AG04450 (cell line): ENCODE measurements at regions not wholly inside any gene's neighbourhood (a gene's known extent, or its start where the extent isn't known, plus 50 kb on each side); places are given as distances from the start of the nearest gene placed in this dataset.

ENCODE experiments used
- CTCF ChIA-PET: fragments of 300-600, 350-600 bp; formaldehyde crosslinking; extraction: SDS; loops from one replicate; lab custom pipeline; 2022; ENCODE audit warnings: antibody characterized with exemption, inconsistent platforms; lab: Charles Lee
- POLR2A ChIA-PET: fragments of 350-600 bp; formaldehyde crosslinking; extraction: SDS; loops from one replicate; lab custom pipeline; 2021; ENCODE audit warnings: antibody characterized with exemption, inconsistent platforms; lab: Yijun Ruan, JAX
- DNase-seq: peaks from one replicate; pipeline ENCODE4 v3.0.0-alpha.2; 2011; ENCODE audit warnings: low read depth, low spot score
- H3K27ac ChIP-seq: one replicate; pipeline ENCODE4 v1.5.1; 2012; ENCODE audit warnings: low read depth, low read length, control low read depth
- H3K27me3 ChIP-seq: one replicate; pipeline ENCODE4 v1.6.0; 2012; ENCODE audit warnings: low read length; ENCODE audit not compliant: control insufficient read depth, insufficient read depth
- H3K4me3 ChIP-seq: 2 replicates; pipeline ENCODE4 v1.5.1; 2011; ENCODE audit warnings: mild to moderate bottlenecking, low read depth, low read length, control low read depth
- H3K9me3 ChIP-seq: 2 replicates; pipeline ENCODE4 v1.5.1; 2012; ENCODE audit warnings: low read length; ENCODE audit not compliant: control insufficient read depth, insufficient read depth
- CTCF ChIP-seq: IDR thresholded peaks from 2 replicates; pipeline ENCODE4 v1.5.1; 2011; ENCODE audit warnings: low read depth, low read length, control low read depth, inconsistent platforms

DNA sequence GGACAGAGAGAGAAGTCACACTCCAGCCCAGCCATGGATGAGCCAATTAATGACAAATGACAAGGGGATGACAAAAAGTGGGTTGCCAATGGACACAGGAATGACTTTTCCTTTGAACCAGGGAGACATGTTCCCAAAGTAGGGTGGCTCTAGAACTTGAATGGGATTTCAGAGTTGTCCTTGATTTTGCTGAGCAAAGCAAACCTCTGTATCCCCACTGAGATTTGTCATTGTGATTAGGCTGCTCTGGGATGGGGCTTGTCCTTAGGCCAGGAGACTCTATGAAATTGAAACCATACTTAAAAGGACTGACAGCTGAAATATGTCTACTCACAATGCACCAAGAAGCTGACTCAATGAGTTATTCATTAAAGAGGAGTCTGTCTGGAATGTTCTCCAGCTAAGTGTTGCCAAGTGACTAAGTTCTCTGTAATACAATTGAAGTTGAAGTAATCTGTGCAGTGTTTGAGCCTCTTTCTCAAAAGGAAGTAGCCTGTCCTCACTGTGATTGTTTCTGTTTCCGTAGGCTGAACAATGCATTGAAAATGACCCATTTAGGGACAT is 69.0 kb upstream of the PCDH9 start:
- peak; percentile 38 for DNase-seq
- H3K4me3 ChIP-seq: no peak overlapping the region
- no peaks in the 10 kb centered on the region for H3K27me3 ChIP-seq
- POLR2A ChIA-PET: no interaction called here
- TF ChIP-seq CTCF: no peak
- CTCF ChIA-PET: interaction anchor here (1.0 kb wide), 1 partner anchor 1661 kb away, joined by 3 read pairs; no protein-coding TSS in a partner anchor
- no peaks in the 10 kb centered on the region for H3K9me3 ChIP-seq
- peak overlapping the region; percentile 71 for H3K27ac ChIP-seq

DNA sequence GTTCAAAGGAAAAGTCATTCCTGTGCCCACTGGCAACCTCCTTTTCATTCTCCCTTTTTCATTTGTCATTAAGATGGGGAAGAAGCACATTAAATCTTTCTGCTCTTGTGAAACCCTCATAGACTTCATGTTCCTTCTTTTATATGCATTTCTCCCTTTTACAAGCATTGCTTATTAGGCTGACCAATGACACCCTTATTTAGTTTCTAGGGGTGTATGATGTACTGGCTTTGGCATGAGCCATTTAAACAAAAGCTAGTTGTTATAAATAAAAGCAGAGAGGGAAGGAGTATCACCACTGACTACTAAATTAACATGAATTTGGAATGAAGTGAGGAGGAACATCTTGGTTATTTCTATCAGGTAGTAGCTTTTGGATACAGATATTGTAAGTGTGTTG is 68.2 kb upstream of the PCDH9 start:
- H3K4me3 ChIP-seq: no peak overlapping the region
- H3K9me3 ChIP-seq: no peaks in the 10 kb centered on the region
- TF ChIP-seq CTCF: no peak
- POLR2A ChIA-PET: no interaction called here
- CTCF ChIA-PET: no interaction called here
- no peaks in the 10 kb centered on the region for H3K27me3 ChIP-seq
- H3K27ac ChIP-seq: no peak overlapping the region
- DNase-seq: no peak

- no peak for TF ChIP-seq CTCF
- Histone ChIP-seq H3K9me3 (no peaks in the 10 kb centered on the region), H3K4me3 (no peak overlapping the region), H3K27ac (no peak overlapping the region), H3K27me3 (no peaks in the 10 kb centered on the region)
- CTCF ChIA-PET: no interaction called here
- no peak for DNase-seq
- POLR2A ChIA-PET: no interaction called here
Measured at GRCh38 chr13:67296511-67296910, 66.4 kb upstream of the PCDH9 start.

GRCh38 chr13:67292886-67293285 is 62.8 kb upstream of the PCDH9 start:
- TF ChIP-seq CTCF: no peak
- DNase-seq: no peak
- no peaks in the 10 kb centered on the region for H3K27me3 ChIP-seq
- ChIA-PET POLR2A (no interaction called here), CTCF (no interaction called here)
- no peaks in the 10 kb centered on the region for H3K9me3 ChIP-seq
- H3K4me3 ChIP-seq: no peak overlapping the region
- H3K27ac ChIP-seq: no peak overlapping the region

- Histone ChIP-seq H3K27ac (no peak overlapping the region), H3K9me3 (no peaks in the 10 kb centered on the region), H3K27me3 (no peaks in the 10 kb centered on the region), H3K4me3 (no peak overlapping the region)
- ChIA-PET CTCF (no interaction called here), POLR2A (no interaction called here)
- DNase-seq: no peak
- no peak for TF ChIP-seq CTCF
Measured at GRCh38 chr13:67285611-67286010, 55.5 kb upstream of the PCDH9 start.
